ENCODE measurements at regions not wholly inside any gene's neighbourhood (a gene's known extent, or its start where the extent isn't known, plus 50 kb on each side); places are given as distances from the start of the nearest gene placed in this dataset.

- CTCF ChIA-PET: interaction anchor here (1.2 kb wide), 1 partner anchor 15 kb away, joined by 3 read pairs; no protein-coding TSS in a partner anchor
Observed at GRCh38 chr12:116374207-116374606, 96.7 kb upstream of the MED13L start.

DNA sequence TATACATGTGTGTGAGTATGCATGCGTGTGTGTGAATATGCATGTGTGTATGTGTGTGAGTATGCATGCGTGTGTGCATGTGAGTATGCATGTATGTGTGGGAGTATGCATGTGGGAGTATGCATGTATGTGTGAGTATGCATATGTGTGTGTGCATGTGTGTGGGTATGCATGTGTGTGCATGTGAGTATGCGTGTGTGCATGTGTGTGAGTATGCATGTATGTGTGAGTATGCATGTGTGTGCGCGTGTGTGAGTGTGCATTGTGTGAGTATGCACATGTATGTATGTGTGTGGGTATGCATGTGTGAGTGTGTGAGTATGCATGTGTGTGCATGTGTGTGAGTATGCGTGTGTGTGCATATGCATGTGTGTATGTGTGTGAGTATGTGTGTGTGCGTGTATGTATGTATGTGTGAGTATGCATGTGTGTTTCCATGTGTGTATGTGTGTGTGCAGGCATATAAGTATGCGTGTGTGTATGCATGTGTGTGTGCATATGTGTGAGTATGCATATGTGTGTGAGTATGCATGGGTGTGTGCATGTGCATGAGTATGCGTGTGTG, 97.9 kb upstream of the MED13L start:
- H3K4me3 ChIP-seq (ENCODE audit: low read depth, low read length): no peak overlapping the region
- no peaks in the 10 kb centered on the region for H3K4me1 ChIP-seq (ENCODE audit: control insufficient read depth, insufficient read depth, low read length)
- ChIA-PET POLR2A (interaction anchor here (0.6 kb wide), 1 partner anchor 10 kb away, joined by 3 read pairs; no protein-coding TSS in a partner anchor), CTCF (interaction anchor here (0.6 kb wide), 1 partner anchor 745 kb away, joined by 4 read pairs; no protein-coding TSS in a partner anchor)
- no peaks in the 10 kb centered on the region for H3K36me3 ChIP-seq (ENCODE audit: control insufficient read depth in 2 of 2, insufficient read depth in 1 of 2, low read length in 2 of 2)
- H3K27ac ChIP-seq (ENCODE audit: extremely low read depth, low read depth, low read length): no peak overlapping the region
- no peaks in the 10 kb centered on the region for H3K9me3 ChIP-seq (ENCODE audit: control insufficient read depth, insufficient read depth, low read depth, low read length)
- TF ChIP-seq ZNF138 (tag by site-specific recombination; IDR thresholded peaks at IDR 0.05; ENCODE audit: borderline replicate concordance) (no peak), ZNF776 (tag by site-specific recombination; IDR thresholded peaks at IDR 0.05; ENCODE audit: borderline replicate concordance) (0 out of 2 replicates have a peak, but pooled peaks have one; percentile 13), IKZF3 (tag by site-specific recombination; IDR thresholded peaks at IDR 0.05) (no peak), ZBTB6 (tag by site-specific recombination; IDR thresholded peaks at IDR 0.05) (no peak), HOXD13 (CRISPR knock-in tag; IDR thresholded peaks at IDR 0.05; ENCODE audit: borderline replicate concordance) (no peak), ZNF629 (tag by site-specific recombination; IDR thresholded peaks at IDR 0.05) (no peak), ZNF140 (tag by site-specific recombination; IDR thresholded peaks at IDR 0.05) (no peak), ZNF404 (tag by site-specific recombination; IDR thresholded peaks at IDR 0.05) (no peak), ZNF341 (tag by site-specific recombination; IDR thresholded peaks at IDR 0.05; ENCODE audit: low read depth) (no peak), ZNF76 (tag by site-specific recombination; IDR thresholded peaks at IDR 0.05; ENCODE audit: borderline replicate concordance, low read depth) (no peak), ZNF239 (tag by site-specific recombination; IDR thresholded peaks at IDR 0.05) (no peak), ZNF223 (tag by site-specific recombination; IDR thresholded peaks at IDR 0.05) (no peak), ZNF292 (tag by site-specific recombination; IDR thresholded peaks at IDR 0.05; ENCODE audit: borderline replicate concordance, low read depth) (no peak), ZNF175 (tag by site-specific recombination; IDR thresholded peaks at IDR 0.05) (no peak), ZNF510 (tag by site-specific recombination; IDR thresholded peaks at IDR 0.05; ENCODE audit: insufficient replicate concordance) (no peak), KLF10 (tag by site-specific recombination; IDR thresholded peaks at IDR 0.05) (no peak)
- TF ChIP-seq, protein P1, sequence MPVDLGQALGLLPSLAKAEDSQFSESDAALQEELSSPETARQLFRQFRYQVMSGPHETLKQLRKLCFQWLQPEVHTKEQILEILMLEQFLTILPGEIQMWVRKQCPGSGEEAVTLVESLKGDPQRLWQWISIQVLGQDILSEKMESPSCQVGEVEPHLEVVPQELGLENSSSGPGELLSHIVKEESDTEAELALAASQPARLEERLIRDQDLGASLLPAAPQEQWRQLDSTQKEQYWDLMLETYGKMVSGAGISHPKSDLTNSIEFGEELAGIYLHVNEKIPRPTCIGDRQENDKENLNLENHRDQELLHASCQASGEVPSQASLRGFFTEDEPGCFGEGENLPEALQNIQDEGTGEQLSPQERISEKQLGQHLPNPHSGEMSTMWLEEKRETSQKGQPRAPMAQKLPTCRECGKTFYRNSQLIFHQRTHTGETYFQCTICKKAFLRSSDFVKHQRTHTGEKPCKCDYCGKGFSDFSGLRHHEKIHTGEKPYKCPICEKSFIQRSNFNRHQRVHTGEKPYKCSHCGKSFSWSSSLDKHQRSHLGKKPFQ (tag by site-specific recombination; IDR thresholded peaks at IDR 0.05): peak; percentile 94
- TF ChIP-seq, protein P2, sequence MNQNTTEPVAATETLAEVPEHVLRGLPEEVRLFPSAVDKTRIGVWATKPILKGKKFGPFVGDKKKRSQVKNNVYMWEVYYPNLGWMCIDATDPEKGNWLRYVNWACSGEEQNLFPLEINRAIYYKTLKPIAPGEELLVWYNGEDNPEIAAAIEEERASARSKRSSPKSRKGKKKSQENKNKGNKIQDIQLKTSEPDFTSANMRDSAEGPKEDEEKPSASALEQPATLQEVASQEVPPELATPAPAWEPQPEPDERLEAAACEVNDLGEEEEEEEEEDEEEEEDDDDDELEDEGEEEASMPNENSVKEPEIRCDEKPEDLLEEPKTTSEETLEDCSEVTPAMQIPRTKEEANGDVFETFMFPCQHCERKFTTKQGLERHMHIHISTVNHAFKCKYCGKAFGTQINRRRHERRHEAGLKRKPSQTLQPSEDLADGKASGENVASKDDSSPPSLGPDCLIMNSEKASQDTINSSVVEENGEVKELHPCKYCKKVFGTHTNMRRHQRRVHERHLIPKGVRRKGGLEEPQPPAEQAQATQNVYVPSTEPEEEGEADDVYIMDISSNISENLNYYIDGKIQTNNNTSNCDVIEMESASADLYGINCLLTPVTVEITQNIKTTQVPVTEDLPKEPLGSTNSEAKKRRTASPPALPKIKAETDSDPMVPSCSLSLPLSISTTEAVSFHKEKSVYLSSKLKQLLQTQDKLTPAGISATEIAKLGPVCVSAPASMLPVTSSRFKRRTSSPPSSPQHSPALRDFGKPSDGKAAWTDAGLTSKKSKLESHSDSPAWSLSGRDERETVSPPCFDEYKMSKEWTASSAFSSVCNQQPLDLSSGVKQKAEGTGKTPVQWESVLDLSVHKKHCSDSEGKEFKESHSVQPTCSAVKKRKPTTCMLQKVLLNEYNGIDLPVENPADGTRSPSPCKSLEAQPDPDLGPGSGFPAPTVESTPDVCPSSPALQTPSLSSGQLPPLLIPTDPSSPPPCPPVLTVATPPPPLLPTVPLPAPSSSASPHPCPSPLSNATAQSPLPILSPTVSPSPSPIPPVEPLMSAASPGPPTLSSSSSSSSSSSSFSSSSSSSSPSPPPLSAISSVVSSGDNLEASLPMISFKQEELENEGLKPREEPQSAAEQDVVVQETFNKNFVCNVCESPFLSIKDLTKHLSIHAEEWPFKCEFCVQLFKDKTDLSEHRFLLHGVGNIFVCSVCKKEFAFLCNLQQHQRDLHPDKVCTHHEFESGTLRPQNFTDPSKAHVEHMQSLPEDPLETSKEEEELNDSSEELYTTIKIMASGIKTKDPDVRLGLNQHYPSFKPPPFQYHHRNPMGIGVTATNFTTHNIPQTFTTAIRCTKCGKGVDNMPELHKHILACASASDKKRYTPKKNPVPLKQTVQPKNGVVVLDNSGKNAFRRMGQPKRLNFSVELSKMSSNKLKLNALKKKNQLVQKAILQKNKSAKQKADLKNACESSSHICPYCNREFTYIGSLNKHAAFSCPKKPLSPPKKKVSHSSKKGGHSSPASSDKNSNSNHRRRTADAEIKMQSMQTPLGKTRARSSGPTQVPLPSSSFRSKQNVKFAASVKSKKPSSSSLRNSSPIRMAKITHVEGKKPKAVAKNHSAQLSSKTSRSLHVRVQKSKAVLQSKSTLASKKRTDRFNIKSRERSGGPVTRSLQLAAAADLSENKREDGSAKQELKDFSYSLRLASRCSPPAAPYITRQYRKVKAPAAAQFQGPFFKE (tag by site-specific recombination; IDR thresholded peaks at IDR 0.05; ENCODE audit: borderline replicate concordance): peak; percentile 52; the same call in 1 of the 2 replicates

More at GRCh38 chr12:116374207-116374606, 96.7 kb upstream of the MED13L start:
- no peaks in the 10 kb centered on the region for H3K9me3 ChIP-seq (ENCODE audit: control insufficient read depth, insufficient read depth, low read depth, low read length)
- TF ChIP-seq, protein P3, sequence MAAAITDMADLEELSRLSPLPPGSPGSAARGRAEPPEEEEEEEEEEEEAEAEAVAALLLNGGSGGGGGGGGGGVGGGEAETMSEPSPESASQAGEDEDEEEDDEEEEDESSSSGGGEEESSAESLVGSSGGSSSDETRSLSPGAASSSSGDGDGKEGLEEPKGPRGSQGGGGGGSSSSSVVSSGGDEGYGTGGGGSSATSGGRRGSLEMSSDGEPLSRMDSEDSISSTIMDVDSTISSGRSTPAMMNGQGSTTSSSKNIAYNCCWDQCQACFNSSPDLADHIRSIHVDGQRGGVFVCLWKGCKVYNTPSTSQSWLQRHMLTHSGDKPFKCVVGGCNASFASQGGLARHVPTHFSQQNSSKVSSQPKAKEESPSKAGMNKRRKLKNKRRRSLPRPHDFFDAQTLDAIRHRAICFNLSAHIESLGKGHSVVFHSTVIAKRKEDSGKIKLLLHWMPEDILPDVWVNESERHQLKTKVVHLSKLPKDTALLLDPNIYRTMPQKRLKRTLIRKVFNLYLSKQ (tag by site-specific recombination; IDR thresholded peaks at IDR 0.05; ENCODE audit: borderline replicate concordance): no peak
- TF ChIP-seq, protein P4, sequence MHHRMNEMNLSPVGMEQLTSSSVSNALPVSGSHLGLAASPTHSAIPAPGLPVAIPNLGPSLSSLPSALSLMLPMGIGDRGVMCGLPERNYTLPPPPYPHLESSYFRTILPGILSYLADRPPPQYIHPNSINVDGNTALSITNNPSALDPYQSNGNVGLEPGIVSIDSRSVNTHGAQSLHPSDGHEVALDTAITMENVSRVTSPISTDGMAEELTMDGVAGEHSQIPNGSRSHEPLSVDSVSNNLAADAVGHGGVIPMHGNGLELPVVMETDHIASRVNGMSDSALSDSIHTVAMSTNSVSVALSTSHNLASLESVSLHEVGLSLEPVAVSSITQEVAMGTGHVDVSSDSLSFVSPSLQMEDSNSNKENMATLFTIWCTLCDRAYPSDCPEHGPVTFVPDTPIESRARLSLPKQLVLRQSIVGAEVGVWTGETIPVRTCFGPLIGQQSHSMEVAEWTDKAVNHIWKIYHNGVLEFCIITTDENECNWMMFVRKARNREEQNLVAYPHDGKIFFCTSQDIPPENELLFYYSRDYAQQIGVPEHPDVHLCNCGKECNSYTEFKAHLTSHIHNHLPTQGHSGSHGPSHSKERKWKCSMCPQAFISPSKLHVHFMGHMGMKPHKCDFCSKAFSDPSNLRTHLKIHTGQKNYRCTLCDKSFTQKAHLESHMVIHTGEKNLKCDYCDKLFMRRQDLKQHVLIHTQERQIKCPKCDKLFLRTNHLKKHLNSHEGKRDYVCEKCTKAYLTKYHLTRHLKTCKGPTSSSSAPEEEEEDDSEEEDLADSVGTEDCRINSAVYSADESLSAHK (tag by site-specific recombination; IDR thresholded peaks at IDR 0.05): 0 out of 2 replicates have a peak, but pooled peaks have one; percentile 43
- H3K36me3 ChIP-seq (ENCODE audit: control insufficient read depth in 2 of 2, insufficient read depth in 1 of 2, low read length in 2 of 2): no peaks in the 10 kb centered on the region
- no peaks in the 10 kb centered on the region for H3K4me1 ChIP-seq (ENCODE audit: control insufficient read depth, insufficient read depth, low read length)
- H3K4me3 ChIP-seq (ENCODE audit: low read depth, low read length): no peak overlapping the region
- H3K27ac ChIP-seq (ENCODE audit: extremely low read depth, low read depth, low read length): no peak overlapping the region
- POLR2A ChIA-PET: no interaction called here
